ENCODE measurements at regions not wholly inside any gene's neighbourhood (a gene's known extent, or its start where the extent isn't known, plus 50 kb on each side); places are given as distances from the start of the nearest gene placed in this dataset.
"Not testable (repeated sequence)": the region's sequence is repeated elsewhere in the genome, so short reads cannot be mapped to it uniquely, and the experiment has no call there.

DNA sequence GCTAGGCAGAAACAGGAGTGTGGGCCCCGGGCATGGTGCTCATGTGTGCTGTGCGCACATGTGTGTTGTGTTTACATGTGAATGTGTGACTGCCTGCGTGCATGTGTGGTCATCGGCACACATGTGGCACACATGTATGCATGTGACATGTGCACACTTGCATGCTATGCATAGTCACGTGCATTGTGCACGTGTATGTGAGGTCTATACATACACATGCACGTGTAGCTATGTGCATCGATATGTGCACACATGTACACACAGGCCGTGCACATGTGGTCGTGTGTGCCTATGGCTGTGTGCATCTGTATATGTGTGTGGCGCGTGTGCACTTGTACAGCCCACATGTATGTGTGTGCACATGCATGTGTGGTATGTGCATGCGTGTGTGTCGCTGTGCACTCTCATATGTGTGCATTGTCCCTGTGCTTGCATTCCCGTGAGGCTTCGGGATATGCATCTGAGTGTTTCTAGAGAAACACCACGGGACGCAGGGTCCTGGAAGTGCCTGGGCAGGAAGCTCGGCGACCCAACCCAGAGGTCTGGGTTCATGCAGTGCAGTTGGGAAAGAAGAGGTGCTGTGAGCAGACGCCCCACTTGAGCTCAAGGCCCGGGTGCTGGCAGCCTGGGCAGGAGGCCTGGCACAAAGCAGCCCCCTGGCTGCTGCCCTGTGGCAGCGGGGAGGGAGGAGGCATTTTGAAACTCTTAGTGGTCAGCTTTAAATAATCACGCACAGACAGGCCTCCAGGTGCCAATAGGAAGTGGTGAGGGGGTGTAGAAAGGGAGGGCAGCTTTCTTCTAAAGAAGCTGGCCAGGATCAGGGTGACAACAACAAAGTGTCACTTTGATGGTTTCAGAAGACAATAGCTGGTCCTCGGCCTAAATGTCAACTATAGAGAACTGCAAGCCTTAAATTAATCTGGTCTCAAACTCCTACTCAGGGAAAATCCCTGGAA, 410.0 kb upstream of the MGMT start:
- H3K36me3 ChIP-seq (ENCODE audit: control insufficient read depth in 2 of 2, insufficient read depth in 2 of 2, low read length in 2 of 2), result no peaks in the 10 kb centered on the region
- H3K27me3 ChIP-seq (ENCODE audit: control insufficient read depth in 1 of 2, insufficient read depth in 2 of 2, low read length in 2 of 2), result peaks cover 0 to 5% of the 10 kb centered on the region in 2 donors
- H3K27ac ChIP-seq (ENCODE audit: low read length), result no peak overlapping the region
- H3K4me3 ChIP-seq (ENCODE audit: low read length in 2 of 2), result no peak overlapping the region
- H3K4me1 ChIP-seq (ENCODE audit: control insufficient read depth, insufficient read depth, low read length), result no peaks in the 10 kb centered on the region
- no peaks in the 10 kb centered on the region for H3K9me3 ChIP-seq (ENCODE audit: control insufficient read depth in 2 of 2, low read length in 2 of 2)
- H3K9ac ChIP-seq (ENCODE audit: low read length in 2 of 2), result no peak overlapping the region

DNA sequence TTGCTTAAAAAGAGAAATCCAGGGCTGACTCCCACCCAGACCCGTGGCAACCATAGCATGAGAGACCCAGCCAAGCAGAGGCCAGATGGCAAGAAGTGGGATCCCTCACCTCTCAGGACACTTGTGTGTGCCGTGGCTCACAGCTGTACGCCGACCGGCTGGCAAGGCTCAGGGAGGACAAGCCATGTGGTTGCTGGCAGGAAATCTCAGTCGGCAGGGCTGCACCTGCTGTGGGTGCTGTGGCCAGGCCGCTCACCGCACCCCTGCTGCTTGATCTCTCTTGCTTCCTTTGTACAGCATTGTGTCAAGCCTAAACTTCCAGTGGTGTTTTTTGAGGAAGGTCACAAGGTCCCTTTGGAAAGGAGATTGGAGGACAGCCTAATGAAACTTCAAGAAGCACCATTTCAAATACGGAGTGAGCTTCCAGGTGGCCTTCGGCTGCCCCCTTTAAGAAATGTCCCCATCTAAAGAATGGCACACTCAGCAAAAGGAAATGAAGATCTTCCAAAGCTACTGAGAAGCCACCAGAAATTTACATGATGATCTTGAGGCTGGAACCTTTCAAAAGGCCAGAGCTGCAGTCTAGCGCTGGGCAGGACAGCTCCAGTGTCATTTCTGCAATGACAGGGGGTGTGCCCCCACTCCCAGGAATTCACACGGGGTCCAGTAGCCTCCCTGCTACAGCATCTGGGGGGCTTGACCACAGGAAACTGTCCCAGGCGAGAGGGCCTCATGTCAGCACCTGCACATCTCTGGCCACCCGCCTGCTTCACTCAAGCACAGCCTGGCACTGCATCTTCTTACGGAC, 409.0 kb upstream of the MGMT start:
- Histone ChIP-seq H3K36me3 (ENCODE audit: control insufficient read depth in 2 of 2, insufficient read depth in 2 of 2, low read length in 2 of 2) (no peaks in the 10 kb centered on the region), H3K9me3 (ENCODE audit: control insufficient read depth in 2 of 2, low read length in 2 of 2) (no peaks in the 10 kb centered on the region), H3K4me1 (ENCODE audit: control insufficient read depth, insufficient read depth, low read length) (no peaks in the 10 kb centered on the region), H3K4me3 (ENCODE audit: low read length in 2 of 2) (no peak overlapping the region), H3K27me3 (ENCODE audit: control insufficient read depth in 1 of 2, insufficient read depth in 2 of 2, low read length in 2 of 2) (peaks cover 0 to 5% of the 10 kb centered on the region in 2 donors), H3K27ac (ENCODE audit: low read length) (no peak overlapping the region), H3K9ac (ENCODE audit: low read length in 2 of 2) (no peak overlapping the region)

DNA sequence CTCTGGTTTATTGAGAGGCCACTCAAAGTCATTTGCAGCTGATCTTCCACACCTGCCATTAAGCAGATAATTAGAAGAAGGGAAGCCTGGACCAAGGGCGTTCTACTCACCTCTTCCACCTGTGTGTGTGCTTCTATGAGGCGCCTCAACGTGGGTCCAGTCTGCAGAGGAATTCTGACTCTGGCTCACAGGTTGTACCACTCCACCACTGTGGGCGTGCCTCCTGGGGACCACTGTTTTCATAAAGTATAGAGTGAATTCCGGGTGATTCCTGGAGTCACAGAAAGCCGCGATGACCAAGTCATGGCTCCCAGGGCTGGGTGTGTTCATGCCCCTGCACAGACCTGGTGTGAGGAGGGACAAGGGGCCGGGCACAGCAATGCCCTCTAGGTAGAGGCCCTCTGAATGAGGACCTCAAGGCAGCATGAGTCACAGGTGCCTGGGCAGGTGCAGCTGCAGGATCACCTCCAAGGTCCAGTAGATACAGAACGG, 408.3 kb upstream of the MGMT start:
- H3K27me3 ChIP-seq (ENCODE audit: control insufficient read depth in 1 of 2, insufficient read depth in 2 of 2, low read length in 2 of 2), result peaks cover 0 to 5% of the 10 kb centered on the region in 2 donors
- no peaks in the 10 kb centered on the region for H3K9me3 ChIP-seq (ENCODE audit: control insufficient read depth in 2 of 2, low read length in 2 of 2)
- no peaks in the 10 kb centered on the region for H3K4me1 ChIP-seq (ENCODE audit: control insufficient read depth, insufficient read depth, low read length)
- no peak overlapping the region for H3K4me3 ChIP-seq (ENCODE audit: low read length in 2 of 2)
- no peak overlapping the region for H3K27ac ChIP-seq (ENCODE audit: low read length)
- no peaks in the 10 kb centered on the region for H3K36me3 ChIP-seq (ENCODE audit: control insufficient read depth in 2 of 2, insufficient read depth in 2 of 2, low read length in 2 of 2)
- no peak overlapping the region for H3K9ac ChIP-seq (ENCODE audit: low read length in 2 of 2)

DNA sequence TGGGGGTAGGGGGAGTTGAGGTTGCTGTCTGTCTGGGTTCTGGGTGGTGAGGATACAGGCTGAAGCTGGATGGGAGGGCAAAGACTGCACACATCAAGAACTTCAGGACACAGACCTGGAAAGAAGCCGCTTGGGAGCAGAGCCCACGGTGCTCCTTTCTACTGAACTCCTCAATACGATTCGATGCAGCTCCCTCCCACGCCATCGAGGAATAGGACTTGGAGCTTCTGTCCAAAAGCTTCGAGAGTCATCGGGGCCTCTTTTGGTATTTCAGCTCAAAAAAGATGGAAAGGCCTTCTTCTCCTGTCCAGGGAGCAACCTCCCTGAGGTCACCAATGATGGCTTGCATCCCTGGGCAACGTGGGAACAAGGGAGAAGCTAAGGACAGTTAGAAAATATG, 407.1 kb upstream of the MGMT start:
- Histone ChIP-seq H3K4me3 (ENCODE audit: low read length in 2 of 2) (no peak overlapping the region), H3K36me3 (ENCODE audit: control insufficient read depth in 2 of 2, insufficient read depth in 2 of 2, low read length in 2 of 2) (no peaks in the 10 kb centered on the region), H3K4me1 (ENCODE audit: control insufficient read depth, insufficient read depth, low read length) (no peaks in the 10 kb centered on the region)

DNA sequence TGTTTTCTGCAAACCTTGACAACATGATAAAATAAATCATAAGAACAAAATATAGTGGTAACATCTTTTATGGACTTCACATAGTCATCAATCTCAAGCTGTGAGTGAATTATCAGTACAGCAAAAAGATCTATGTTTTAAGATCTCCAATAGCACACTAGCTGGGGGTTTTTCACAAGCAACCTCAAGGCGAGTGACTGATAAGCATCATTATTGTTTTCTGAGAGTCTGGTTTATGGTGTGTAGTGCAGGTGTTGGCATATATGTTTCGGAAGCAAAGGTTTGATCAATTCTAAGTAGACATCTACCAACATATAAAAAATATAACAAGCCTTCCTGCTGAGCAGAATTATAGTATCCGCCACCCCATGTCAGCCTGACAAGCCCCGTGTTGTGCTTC, 403.8 kb upstream of the MGMT start:
- no peaks in the 10 kb centered on the region for H3K36me3 ChIP-seq (ENCODE audit: control insufficient read depth in 2 of 2, insufficient read depth in 2 of 2, low read length in 2 of 2)
- no peak overlapping the region for H3K9ac ChIP-seq (ENCODE audit: low read length in 2 of 2)
- H3K4me3 ChIP-seq (ENCODE audit: low read length in 2 of 2), result no peak overlapping the region
- no peaks in the 10 kb centered on the region for H3K27me3 ChIP-seq (ENCODE audit: control insufficient read depth in 1 of 2, insufficient read depth in 2 of 2, low read length in 2 of 2)
- no peaks in the 10 kb centered on the region for H3K4me1 ChIP-seq (ENCODE audit: control insufficient read depth, insufficient read depth, low read length)
- H3K27ac ChIP-seq (ENCODE audit: low read length), result no peak overlapping the region
- H3K9me3 ChIP-seq (ENCODE audit: control insufficient read depth in 2 of 2, low read length in 2 of 2), result no peaks in the 10 kb centered on the region

More for the DNA sequence above, 407.1 kb upstream of the MGMT start:
- no peaks in the 10 kb centered on the region for H3K9me3 ChIP-seq (ENCODE audit: control insufficient read depth in 2 of 2, low read length in 2 of 2)
- no peak overlapping the region for H3K27ac ChIP-seq (ENCODE audit: low read length)
- peaks cover 0 to 5% of the 10 kb centered on the region in 2 donors for H3K27me3 ChIP-seq (ENCODE audit: control insufficient read depth in 1 of 2, insufficient read depth in 2 of 2, low read length in 2 of 2)
- no peak overlapping the region for H3K9ac ChIP-seq (ENCODE audit: low read length in 2 of 2)

DNA sequence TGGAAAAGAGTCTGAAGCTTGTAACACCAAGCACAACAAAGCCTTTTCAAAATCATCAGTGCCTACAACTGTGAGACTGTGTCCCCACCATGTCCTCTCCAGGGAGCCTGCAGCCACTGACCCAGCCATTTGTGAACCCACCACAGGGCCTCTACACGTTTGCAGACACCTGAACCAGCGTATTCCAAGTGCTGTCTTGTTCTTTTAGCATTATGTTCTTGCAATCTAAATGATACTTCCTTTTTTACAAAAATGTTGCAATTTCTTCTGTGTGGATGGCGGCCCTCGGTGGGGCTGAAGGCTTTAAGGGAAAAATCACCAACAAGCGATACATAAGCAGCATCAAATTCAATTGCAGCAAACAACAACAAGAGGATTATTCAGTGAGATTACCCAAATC, 403.2 kb upstream of the MGMT start:
- Histone ChIP-seq H3K36me3 (ENCODE audit: control insufficient read depth in 2 of 2, insufficient read depth in 2 of 2, low read length in 2 of 2) (no peaks in the 10 kb centered on the region), H3K4me3 (ENCODE audit: low read length in 2 of 2) (no peak overlapping the region), H3K4me1 (ENCODE audit: control insufficient read depth, insufficient read depth, low read length) (no peaks in the 10 kb centered on the region), H3K27ac (ENCODE audit: low read length) (no peak overlapping the region), H3K27me3 (ENCODE audit: control insufficient read depth in 1 of 2, insufficient read depth in 2 of 2, low read length in 2 of 2) (no peaks in the 10 kb centered on the region), H3K9ac (ENCODE audit: low read length in 2 of 2) (no peak overlapping the region), H3K9me3 (ENCODE audit: control insufficient read depth in 2 of 2, low read length in 2 of 2) (no peaks in the 10 kb centered on the region)

DNA sequence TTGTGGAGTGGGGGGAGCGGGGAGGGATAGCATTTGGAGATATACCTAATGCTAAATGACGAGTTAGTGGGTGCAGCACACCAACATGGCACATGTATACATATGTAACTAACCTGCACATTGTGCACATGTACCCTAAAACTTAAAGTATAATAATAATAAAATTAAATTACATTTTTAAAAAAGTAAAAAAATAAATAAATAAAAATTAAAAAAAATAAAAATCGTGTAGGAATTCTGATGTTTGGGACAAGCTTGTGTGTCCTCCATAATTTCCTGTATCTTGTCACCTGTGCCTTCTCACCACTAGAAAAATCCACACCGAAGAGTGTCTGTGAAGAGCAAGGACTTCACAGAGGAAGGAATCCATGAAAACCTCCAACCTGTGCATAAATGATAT, 400.5 kb upstream of the MGMT start:
- not testable (repeated sequence) for H3K4me3 ChIP-seq (ENCODE audit: low read length in 2 of 2); H3K27ac ChIP-seq (ENCODE audit: low read length); H3K27me3 ChIP-seq (ENCODE audit: control insufficient read depth in 1 of 2, insufficient read depth in 2 of 2, low read length in 2 of 2); H3K9ac ChIP-seq (ENCODE audit: low read length in 2 of 2); H3K4me1 ChIP-seq (ENCODE audit: control insufficient read depth, insufficient read depth, low read length); H3K36me3 ChIP-seq (ENCODE audit: control insufficient read depth in 2 of 2, insufficient read depth in 2 of 2, low read length in 2 of 2); H3K9me3 ChIP-seq (ENCODE audit: control insufficient read depth in 2 of 2, low read length in 2 of 2)

DNA sequence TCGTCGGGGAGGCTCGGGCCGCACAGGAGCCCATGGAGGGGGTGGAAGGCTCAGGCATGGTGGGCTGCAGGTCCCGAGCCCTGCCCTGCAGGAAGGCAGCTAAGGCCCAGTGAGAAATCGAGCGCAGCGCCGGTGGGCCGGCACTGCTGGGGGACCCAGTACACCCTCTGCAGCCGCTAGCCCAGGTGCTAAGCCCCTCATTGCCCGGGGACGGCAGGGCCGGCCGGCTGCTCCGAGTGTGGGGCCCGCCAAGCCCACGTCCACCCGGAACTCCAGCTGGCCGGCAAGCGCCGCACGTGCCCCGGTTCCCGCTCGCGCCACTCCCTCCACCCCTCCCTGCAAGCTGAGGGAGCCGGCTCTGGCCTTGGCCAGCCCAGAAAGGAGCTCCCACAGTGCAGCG, 395.6 kb upstream of the MGMT start:
- H3K4me3 ChIP-seq (ENCODE audit: low read length in 2 of 2); H3K36me3 ChIP-seq (ENCODE audit: control insufficient read depth in 2 of 2, insufficient read depth in 2 of 2, low read length in 2 of 2); H3K9ac ChIP-seq (ENCODE audit: low read length in 2 of 2); H3K27me3 ChIP-seq (ENCODE audit: control insufficient read depth in 1 of 2, insufficient read depth in 2 of 2, low read length in 2 of 2); H3K4me1 ChIP-seq (ENCODE audit: control insufficient read depth, insufficient read depth, low read length); H3K27ac ChIP-seq (ENCODE audit: low read length); H3K9me3 ChIP-seq (ENCODE audit: control insufficient read depth in 2 of 2, low read length in 2 of 2): not testable (repeated sequence)

DNA sequence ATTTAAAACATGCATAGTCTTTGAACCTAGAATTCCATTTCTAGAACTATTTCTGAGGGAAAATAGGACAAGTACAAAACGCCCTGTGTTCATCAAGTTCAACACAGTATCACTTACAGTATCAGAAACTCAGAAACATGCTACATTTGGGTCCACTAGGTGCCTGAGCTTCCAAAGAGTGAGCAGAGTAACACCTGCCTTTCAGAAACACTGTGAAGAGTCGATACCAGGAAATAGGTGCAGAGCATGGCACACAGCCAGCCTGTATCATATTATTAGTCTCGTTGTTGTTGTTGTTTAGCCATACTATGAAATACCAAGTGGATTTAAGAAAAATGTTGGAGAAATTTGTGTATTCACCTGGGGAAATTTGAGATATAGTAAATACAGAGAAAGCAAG, 392.1 kb upstream of the MGMT start:
- Histone ChIP-seq H3K9me3 (ENCODE audit: control insufficient read depth in 2 of 2, low read length in 2 of 2) (no peaks in the 10 kb centered on the region), H3K4me3 (ENCODE audit: low read length in 2 of 2) (no peak overlapping the region)

DNA sequence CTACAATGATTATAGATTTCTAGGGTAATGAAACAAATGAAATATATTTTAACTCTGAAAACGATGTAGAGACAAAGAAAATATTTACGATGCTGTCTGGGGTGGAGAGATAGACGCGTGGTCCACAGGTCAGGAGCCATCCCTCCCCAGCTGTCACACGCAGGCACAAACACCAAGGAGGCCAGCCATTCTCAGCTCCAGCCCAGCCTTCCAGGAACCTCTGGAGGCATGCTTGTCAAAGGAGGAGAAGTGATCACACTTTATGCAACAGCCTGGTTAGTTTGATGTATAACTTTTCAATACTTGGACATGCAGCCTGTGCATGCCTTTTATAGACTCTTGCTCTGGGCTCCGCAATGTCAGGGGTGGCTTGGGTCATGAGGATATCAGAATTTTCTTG, 391.5 kb upstream of the MGMT start:
- no peak overlapping the region for H3K9ac ChIP-seq (ENCODE audit: low read length in 2 of 2)
- H3K4me3 ChIP-seq (ENCODE audit: low read length in 2 of 2), result no peak overlapping the region
- H3K27me3 ChIP-seq (ENCODE audit: control insufficient read depth in 1 of 2, insufficient read depth in 2 of 2, low read length in 2 of 2), result no peaks in the 10 kb centered on the region
- no peaks in the 10 kb centered on the region for H3K4me1 ChIP-seq (ENCODE audit: control insufficient read depth, insufficient read depth, low read length)
- H3K36me3 ChIP-seq (ENCODE audit: control insufficient read depth in 2 of 2, insufficient read depth in 2 of 2, low read length in 2 of 2), result no peaks in the 10 kb centered on the region
- H3K27ac ChIP-seq (ENCODE audit: low read length), result no peak overlapping the region
- H3K9me3 ChIP-seq (ENCODE audit: control insufficient read depth in 2 of 2, low read length in 2 of 2), result no peaks in the 10 kb centered on the region

More for the DNA sequence above, 392.1 kb upstream of the MGMT start:
- Histone ChIP-seq H3K27ac (ENCODE audit: low read length) (no peak overlapping the region), H3K36me3 (ENCODE audit: control insufficient read depth in 2 of 2, insufficient read depth in 2 of 2, low read length in 2 of 2) (no peaks in the 10 kb centered on the region), H3K9ac (ENCODE audit: low read length in 2 of 2) (no peak overlapping the region), H3K4me1 (ENCODE audit: control insufficient read depth, insufficient read depth, low read length) (no peaks in the 10 kb centered on the region), H3K27me3 (ENCODE audit: control insufficient read depth in 1 of 2, insufficient read depth in 2 of 2, low read length in 2 of 2) (no peaks in the 10 kb centered on the region)
